Left ventricle myocardium superior (tissue), 1 donor: ENCODE measurements at regions not wholly inside any gene's neighbourhood (a gene's known extent, or its start where the extent isn't known, plus 50 kb on each side); places are given as distances from the start of the nearest gene placed in this dataset.
"Not testable (repeated sequence)": the region's sequence is repeated elsewhere in the genome, so short reads cannot be mapped to it uniquely, and the experiment has no call there.

ENCODE experiments used
- ATAC-seq: fragments of 200-7000 bp; cut with Tn5 transposase; one replicate; pipeline ENCODE4 v1.9.1; 2020; ENCODE audit warnings: mild to moderate bottlenecking, moderate library complexity
- DNase-seq: peaks from one replicate; pipeline ENCODE4 v3.0.0-alpha.2; 2020
- intact Hi-C: fragments of 100-400 bp; cut with micrococcal nuclease; formaldehyde crosslinking; loops from one replicate; pipeline ENCODE4 v1.11.0; 2022
- donor health status: DM: no; HTN: yes; CAD: no; lungs with severe emphysema.

GRCh38 chr5:18686253-18686652 is 1052.0 kb downstream of the TAF11L14 start:
- no peak for DNase-seq
- ATAC-seq, result no peak
- intact Hi-C loops, result no loop called here

- intact Hi-C loops, result no loop called here
- no peak for ATAC-seq
- no peak for DNase-seq
These were observed 1053.2 kb downstream of the TAF11L14 start for GRCh38 chr5:18687429-18687828.

DNA sequence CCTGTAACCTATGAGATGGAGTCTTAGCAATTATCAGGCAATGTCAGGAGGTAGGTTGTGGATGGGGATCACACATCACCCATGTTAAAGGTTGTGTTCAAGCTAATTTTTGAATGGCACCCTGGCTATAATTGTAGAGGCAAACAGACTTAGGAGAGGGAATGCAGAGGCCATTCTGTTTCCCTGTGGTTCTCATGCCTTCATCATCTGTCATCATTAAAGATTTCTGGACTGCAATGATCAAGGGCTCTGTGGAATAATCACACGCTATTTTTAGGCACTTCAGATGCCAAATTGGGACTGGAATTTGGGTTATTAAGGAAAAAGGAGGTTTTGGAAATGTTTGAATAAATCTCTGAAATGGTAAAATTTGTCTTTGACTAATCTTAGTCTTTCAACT is 1065.4 kb downstream of the TAF11L14 start:
- ATAC-seq, result no peak
- intact Hi-C loops, result no loop called here
- no peak for DNase-seq

- DNase-seq (no peak), ATAC-seq (no peak)
- intact Hi-C loops, result no loop called here
These were observed 1068.6 kb downstream of the TAF11L14 start for GRCh38 chr5:18702821-18703220.

- intact Hi-C loops, result no loop called here
- DNase-seq (no peak), ATAC-seq (no peak)
These were observed 1078.8 kb downstream of the TAF11L14 start for GRCh38 chr5:18712936-18713485.

DNA sequence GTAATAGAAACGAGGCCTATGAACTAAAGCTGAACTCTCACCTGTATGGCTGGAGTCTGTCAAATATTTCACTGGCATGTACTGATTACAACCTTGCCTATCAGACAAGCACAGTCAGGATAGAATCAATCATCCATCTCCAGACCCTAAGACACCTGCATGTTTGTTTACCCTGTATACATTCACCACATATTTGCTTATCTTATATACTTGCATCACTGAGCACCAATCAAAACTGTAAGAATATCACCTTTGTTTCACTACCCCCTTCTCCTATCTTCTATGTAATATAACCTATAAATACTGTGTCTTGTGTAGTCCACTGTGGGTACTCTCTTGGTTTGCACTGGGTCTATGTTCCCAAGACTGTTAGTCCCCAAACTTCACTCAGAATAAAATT is 1085.7 kb downstream of the TAF11L14 start:
- intact Hi-C loops, result no loop called here
- ATAC-seq, result no peak
- no peak for DNase-seq

DNA sequence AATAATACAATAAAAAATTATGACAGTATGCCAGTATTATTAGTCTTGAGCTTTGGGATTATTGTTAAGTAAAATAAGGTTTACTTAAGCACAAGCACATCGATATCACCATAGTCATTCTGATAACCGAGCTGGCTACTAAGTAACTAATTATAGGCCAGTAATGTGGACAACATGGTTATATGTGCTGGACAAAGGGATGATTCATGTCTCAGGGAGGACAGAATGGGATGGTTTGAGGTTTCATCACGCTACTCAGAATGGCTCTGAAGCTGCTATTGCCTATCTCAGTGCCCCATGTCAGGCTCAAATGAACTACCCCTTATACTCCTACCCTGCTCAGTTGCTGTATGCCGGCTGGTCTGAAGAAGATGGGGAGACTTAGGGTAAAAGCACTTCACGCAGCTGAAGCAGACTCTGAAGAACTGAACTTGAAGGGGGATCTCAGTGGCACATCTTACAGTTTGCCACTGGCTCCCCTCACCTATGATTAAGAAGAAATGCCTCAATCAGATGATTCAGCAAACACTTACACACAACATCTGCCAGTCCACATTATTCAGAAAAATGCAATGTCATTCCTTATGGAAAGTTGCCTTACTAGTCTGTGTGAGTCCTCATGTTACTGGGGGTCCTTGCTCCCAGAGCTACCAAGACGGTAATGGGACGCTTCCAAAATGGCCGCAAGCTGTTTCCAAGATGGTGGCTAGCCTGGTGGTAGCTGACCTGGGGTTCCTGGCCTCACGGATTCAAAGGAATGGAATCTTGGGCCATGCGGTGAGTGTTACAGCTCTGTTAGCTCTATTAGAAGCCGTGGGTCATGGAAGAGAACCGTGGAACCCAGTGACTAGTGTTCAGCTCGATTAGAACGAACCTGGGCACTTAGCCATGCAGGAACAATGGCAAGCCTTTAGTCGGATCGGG is 1098.6 kb downstream of the TAF11L14 start:
- DNase-seq (no peak), ATAC-seq (no peak)
- intact Hi-C loops, result no loop called here

GRCh38 chr5:18736051-18736398 is 1101.8 kb downstream of the TAF11L14 start:
- ATAC-seq (no peak), DNase-seq (no peak)
- intact Hi-C loops, result no loop called here

- DNase-seq, intact Hi-C loops, ATAC-seq: not testable (repeated sequence)
These were observed 1102.5 kb downstream of the TAF11L14 start for GRCh38 chr5:18736736-18737135.

DNA sequence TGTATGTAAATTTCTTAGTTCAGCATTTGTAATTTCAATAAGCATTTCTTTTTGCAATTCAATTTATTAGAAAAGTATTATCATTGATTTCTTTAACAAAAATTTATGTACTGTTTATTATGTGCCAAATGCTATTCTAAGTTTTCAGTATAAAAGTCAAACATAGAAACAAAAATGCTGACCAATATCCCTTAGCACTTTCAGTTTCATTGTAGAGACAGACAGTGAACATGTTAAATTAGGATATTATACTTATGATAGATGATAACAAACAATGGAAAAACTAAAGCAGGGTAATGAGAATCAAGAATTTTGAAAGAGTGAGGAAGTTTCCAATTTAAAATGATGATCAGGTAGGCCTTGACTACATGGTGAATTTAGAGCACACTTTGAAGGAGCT is 1106.0 kb downstream of the TAF11L14 start:
- no peak for DNase-seq
- intact Hi-C loops, result no loop called here
- no peak for ATAC-seq

- DNase-seq, result no peak
- intact Hi-C loops, result no loop called here
- ATAC-seq, result no peak
These were observed 1108.6 kb downstream of the TAF11L14 start for GRCh38 chr5:18742830-18743229.

DNA sequence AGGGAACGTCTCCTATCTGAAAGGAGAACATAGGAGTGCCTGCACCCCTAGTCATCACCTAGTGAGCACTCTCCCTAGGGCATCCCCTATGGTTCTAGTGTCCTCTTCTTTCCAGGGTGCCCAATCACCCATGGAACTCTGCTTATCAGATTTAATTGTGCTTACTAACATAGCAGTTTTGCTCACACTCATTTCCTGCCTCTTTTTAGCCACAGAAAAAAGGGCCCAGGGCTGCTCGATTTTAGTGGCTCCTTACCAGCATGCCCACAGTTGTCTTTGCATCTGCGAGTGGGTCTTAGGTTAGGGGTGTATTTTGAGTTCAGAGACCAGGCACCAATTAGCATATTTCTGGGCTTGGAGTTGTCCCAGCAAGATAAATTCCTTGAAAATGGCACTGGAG is 1110.2 kb downstream of the TAF11L14 start:
- DNase-seq (no peak), ATAC-seq (no peak)
- intact Hi-C loops, result no loop called here

DNA sequence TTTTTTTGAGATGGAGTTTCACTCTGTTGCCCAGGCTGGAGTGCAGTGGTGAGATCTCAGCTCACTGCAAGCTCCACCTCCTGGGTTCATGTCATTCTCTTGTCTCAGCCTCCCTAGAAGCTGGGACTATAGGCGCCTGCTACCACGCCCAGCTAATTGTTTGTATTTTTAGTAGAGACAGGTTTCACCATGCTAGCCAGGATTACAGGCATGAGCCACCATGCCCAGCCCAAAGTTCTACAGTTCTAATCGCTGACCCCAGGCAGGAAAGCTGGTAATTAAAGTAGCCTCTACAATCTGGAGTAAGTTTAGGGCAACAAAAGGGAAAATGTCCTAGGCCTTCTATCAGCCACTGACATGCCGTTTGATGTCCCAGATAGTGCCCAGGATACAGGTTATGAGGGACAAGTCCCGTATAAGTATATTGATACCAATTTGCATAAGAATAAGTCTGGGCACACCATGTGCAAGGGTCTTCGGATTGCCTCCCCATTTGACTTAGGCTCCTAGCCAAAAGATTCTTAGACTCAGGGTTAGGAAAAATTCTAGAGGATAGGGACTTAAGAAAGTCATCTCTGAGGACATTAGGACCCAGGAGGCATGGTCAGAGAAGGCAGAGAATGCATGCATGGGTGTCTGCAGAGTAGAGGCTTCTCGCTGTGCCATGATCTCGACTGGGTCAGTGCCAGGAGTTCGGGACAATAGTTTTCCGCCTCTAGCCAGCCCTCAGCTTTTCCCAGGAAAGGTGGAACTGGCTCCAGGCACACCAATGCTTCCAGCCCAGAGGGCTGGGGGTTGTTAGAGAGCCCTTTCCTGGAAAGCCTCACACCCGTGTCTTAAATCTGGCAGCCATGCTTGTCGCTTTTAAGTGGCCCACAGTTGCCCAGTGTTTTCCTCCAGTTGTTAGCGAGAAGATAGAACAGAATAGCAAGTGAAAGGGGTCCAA is 1111.1 kb downstream of the TAF11L14 start:
- intact Hi-C loops, result no loop called here
- DNase-seq, result peak; percentile 24
- peak; percentile 48 for ATAC-seq

DNA sequence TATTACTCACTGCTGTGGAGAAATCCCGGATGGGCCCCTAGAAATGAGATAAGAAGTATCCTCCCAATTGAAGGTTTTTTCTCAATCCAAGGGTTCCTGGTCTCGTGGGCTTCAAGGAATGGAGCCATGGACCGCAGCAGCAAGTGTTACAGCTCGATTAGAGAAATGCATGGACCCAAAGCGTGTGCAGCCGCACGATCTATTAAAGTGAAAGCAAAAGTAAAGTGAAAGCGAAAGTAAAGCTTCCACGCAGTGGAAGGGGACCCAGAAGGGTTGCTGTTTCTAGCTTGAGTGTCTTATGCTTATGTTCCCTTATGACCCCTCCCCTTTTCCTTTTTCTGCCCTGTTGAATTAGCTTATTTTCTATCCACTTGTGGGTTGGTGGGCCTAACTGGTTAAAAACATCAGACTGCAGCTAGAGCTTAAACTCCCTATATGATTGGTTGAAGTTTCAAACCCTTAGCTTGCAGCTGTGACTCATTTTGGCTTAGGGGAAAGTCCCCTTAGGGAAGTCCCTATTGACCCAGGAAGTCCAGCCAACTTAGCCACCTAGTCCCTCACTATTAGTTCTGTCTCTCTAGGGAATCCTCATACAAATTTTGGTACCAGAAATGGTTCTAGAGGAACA is 1111.8 kb downstream of the TAF11L14 start:
- ATAC-seq (peak; percentile 57), DNase-seq (peak; percentile 26)
- intact Hi-C loops, result no loop called here

DNA sequence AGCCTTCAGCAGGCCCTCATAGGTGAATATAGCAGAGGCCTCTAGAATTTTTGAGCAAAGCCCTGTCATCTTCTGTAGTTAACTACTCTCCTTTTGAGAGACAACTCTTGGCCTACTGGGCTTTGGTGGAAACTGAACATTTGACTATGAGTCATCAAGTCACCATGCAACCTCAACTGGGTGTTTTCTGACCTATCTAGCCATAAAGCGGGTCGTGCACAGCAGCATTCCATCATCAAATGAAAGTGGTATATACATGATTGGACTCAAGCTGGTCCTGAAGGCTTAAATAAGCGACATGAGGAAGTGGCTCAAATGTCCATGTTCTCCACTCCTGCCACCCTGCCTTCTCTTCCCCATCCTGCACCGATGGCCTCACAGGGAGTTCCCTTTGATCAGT is 1115.5 kb downstream of the TAF11L14 start:
- intact Hi-C loops, result no loop called here
- DNase-seq (no peak), ATAC-seq (no peak)

DNA sequence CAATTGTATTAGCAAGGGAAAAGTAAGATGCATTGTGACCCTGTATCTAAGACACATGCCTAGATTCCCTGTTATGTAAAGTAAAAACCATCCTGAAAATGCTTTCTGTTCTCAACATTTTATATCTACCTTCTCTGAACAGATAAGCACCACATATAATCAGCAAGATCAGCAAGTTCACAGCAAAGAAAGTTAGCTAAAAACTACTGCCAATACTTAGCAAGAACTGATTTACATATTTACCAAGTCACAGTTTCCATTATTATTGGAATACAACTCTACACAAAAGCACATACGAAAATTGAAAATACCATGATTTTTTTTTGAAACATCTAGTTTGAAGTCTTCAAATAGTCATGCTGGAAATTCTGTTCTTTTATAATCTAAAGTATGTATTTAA is 1118.1 kb downstream of the TAF11L14 start:
- ATAC-seq, result no peak
- intact Hi-C loops, result no loop called here
- DNase-seq, result no peak

DNA sequence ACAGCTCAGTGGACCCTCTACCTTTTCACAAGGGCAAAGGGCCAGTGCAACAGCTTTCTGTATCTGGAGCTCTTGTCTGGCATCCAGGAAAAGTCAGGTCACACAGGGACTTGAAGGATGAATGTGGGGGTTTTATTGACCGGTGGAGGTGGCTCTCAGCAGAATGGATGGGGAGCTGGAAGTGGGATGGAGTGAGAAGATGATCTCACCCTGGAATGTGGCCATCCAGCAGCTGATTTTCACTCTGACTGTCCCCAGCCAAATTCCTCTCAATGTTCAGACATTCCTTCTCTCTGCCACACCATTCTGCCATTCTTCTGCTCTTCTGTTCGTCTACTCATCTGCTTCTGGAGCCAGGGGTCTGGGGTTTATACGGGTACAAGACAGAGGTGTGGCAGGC is 1119.9 kb downstream of the TAF11L14 start:
- intact Hi-C loops, result no loop called here
- no peak for ATAC-seq
- DNase-seq, result no peak

DNA sequence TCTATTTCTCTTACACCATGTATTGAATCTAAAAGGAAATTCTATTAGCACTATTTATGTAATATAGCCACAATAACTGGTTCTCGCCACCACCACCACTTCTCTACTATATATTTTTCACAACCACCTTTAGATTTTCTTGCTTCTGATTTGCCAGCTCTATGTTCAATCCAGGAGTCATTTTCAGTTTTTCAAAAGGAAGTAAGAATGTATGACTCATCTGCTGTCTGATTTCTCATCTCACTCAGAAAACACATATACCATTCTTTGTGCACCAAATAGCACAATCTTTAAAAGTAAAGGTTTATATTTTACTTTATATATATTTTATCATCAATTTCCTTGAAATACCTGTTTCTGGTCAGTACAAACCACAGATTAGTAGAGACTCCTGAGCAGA is 1127.5 kb downstream of the TAF11L14 start:
- no peak for ATAC-seq
- intact Hi-C loops, result no loop called here
- no peak for DNase-seq

DNA sequence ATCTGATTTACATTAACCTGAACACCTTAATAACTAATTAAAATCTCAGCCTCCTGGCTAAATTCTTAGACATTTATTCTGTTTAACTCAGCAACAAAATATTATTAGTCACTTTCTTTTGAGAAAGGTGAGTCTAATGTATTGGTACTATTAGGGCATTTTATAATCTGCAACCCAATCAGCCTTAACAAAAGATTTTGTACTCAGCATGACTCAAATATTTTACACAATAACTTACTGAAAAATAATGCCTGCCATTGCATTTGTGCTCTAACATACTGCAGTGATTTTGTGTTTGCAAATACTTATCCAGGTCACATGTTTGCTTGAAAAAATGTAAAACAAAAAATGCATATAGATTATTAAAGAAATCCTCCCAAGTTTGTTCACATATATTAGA is 1129.9 kb downstream of the TAF11L14 start:
- DNase-seq, result no peak
- no peak for ATAC-seq
- intact Hi-C loops, result no loop called here

DNA sequence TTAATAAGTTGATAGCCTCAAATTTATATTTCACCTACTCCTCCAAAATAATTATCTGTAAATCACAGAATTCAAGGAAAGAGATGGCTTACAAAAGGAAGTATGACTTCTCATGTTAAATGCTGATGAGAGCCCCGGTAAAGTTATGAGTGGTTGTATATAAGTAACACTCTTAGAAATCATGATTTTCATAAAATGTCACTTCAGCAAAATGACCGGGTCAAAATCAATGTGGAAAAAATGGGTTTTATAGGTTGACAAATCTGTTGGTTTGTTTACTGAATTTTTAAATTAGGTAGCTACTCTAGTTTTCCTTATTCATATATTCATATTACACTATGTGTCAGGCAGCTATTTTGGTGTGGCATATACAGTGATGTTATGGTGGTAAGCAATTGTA is 1131.0 kb downstream of the TAF11L14 start:
- intact Hi-C loops, result no loop called here
- ATAC-seq (no peak), DNase-seq (no peak)
